ENCODE measurements at regions not wholly inside any gene's neighbourhood (a gene's known extent, or its start where the extent isn't known, plus 50 kb on each side); places are given as distances from the start of the nearest gene placed in this dataset.
"Not testable (repeated sequence)": the region's sequence is repeated elsewhere in the genome, so short reads cannot be mapped to it uniquely, and the experiment has no call there.

- no peaks in the 10 kb centered on the region for H3K79me2 ChIP-seq (ENCODE audit: control insufficient read depth, insufficient read depth, low read length, unreplicated experiment)
- H2AFZ ChIP-seq (ENCODE audit: low read length, unreplicated experiment) = peak overlapping the region; percentile 95
- H3K4me3 ChIP-seq (ENCODE audit: low read depth, low read length) = peak overlapping the region; percentile 77
- no peaks in the 10 kb centered on the region for H3K36me3 ChIP-seq (ENCODE audit: insufficient read depth, low read length)
- peak overlapping the region; percentile 32; the same call in 1 of the 2 replicates for H3K27ac ChIP-seq (ENCODE audit: low read depth, low read length)
- no peaks in the 10 kb centered on the region for H3K27me3 ChIP-seq (ENCODE audit: insufficient read depth, low read length)
- H3K4me1 ChIP-seq (ENCODE audit: control insufficient read depth, insufficient read depth, low read length, unreplicated experiment) = peaks cover 6% of the 10 kb centered on the region
Observed at GRCh38 chr4:112817933-112818593, 181.1 kb downstream of the LARP7 start.

GRCh38 chr4:112818594-112818965, 181.6 kb downstream of the LARP7 start:
- no peaks in the 10 kb centered on the region for H3K27me3 ChIP-seq (ENCODE audit: insufficient read depth, low read length)
- H3K4me1 ChIP-seq (ENCODE audit: control insufficient read depth, insufficient read depth, low read length, unreplicated experiment) = peaks cover 6% of the 10 kb centered on the region
- peak overlapping the region; percentile 77 for H3K4me3 ChIP-seq (ENCODE audit: low read depth, low read length)
- no peaks in the 10 kb centered on the region for H3K79me2 ChIP-seq (ENCODE audit: control insufficient read depth, insufficient read depth, low read length, unreplicated experiment)
- peak overlapping the region; percentile 95 for H2AFZ ChIP-seq (ENCODE audit: low read length, unreplicated experiment)
- no peaks in the 10 kb centered on the region for H3K36me3 ChIP-seq (ENCODE audit: insufficient read depth, low read length)
- peak overlapping the region; percentile 32; the same call in 1 of the 2 replicates for H3K27ac ChIP-seq (ENCODE audit: low read depth, low read length)

GRCh38 chr4:112819729-112820128, 182.8 kb downstream of the LARP7 start:
- Histone ChIP-seq H3K27me3 (ENCODE audit: insufficient read depth, low read length) (no peaks in the 10 kb centered on the region), H2AFZ (ENCODE audit: low read length, unreplicated experiment) (no peak overlapping the region), H3K4me1 (ENCODE audit: control insufficient read depth, insufficient read depth, low read length, unreplicated experiment) (peaks cover 6% of the 10 kb centered on the region), H3K36me3 (ENCODE audit: insufficient read depth, low read length) (no peaks in the 10 kb centered on the region), H3K79me2 (ENCODE audit: control insufficient read depth, insufficient read depth, low read length, unreplicated experiment) (no peaks in the 10 kb centered on the region), H3K4me3 (ENCODE audit: low read depth, low read length) (no peak overlapping the region), H3K27ac (ENCODE audit: low read depth, low read length) (no peak overlapping the region)

- Histone ChIP-seq H3K4me1 (ENCODE audit: control insufficient read depth, insufficient read depth, low read length, unreplicated experiment) (peaks cover 6% of the 10 kb centered on the region), H2AFZ (ENCODE audit: low read length, unreplicated experiment) (no peak overlapping the region), H3K27ac (ENCODE audit: low read depth, low read length) (no peak overlapping the region), H3K36me3 (ENCODE audit: insufficient read depth, low read length) (no peaks in the 10 kb centered on the region), H3K4me3 (ENCODE audit: low read depth, low read length) (no peak overlapping the region), H3K27me3 (ENCODE audit: insufficient read depth, low read length) (no peaks in the 10 kb centered on the region), H3K79me2 (ENCODE audit: control insufficient read depth, insufficient read depth, low read length, unreplicated experiment) (no peaks in the 10 kb centered on the region)
Observed at GRCh38 chr4:112823156-112823555, 186.2 kb downstream of the LARP7 start.

GRCh38 chr4:112823606-112824005, 186.7 kb downstream of the LARP7 start:
- Histone ChIP-seq H3K27me3 (ENCODE audit: insufficient read depth, low read length) (no peaks in the 10 kb centered on the region), H3K4me1 (ENCODE audit: control insufficient read depth, insufficient read depth, low read length, unreplicated experiment) (peaks cover 6% of the 10 kb centered on the region), H2AFZ (ENCODE audit: low read length, unreplicated experiment) (no peak overlapping the region), H3K79me2 (ENCODE audit: control insufficient read depth, insufficient read depth, low read length, unreplicated experiment) (no peaks in the 10 kb centered on the region), H3K36me3 (ENCODE audit: insufficient read depth, low read length) (no peaks in the 10 kb centered on the region), H3K4me3 (ENCODE audit: low read depth, low read length) (no peak overlapping the region), H3K27ac (ENCODE audit: low read depth, low read length) (no peak overlapping the region)

GRCh38 chr4:112830753-112831386, 193.9 kb downstream of the LARP7 start:
- H3K27ac ChIP-seq (ENCODE audit: low read depth, low read length) = no peak overlapping the region
- no peak overlapping the region for H2AFZ ChIP-seq (ENCODE audit: low read length, unreplicated experiment)
- no peaks in the 10 kb centered on the region for H3K36me3 ChIP-seq (ENCODE audit: insufficient read depth, low read length)
- no peak overlapping the region for H3K4me3 ChIP-seq (ENCODE audit: low read depth, low read length)
- no peaks in the 10 kb centered on the region for H3K27me3 ChIP-seq (ENCODE audit: insufficient read depth, low read length)
- H3K79me2 ChIP-seq (ENCODE audit: control insufficient read depth, insufficient read depth, low read length, unreplicated experiment) = no peaks in the 10 kb centered on the region
- H3K4me1 ChIP-seq (ENCODE audit: control insufficient read depth, insufficient read depth, low read length, unreplicated experiment) = no peaks in the 10 kb centered on the region

- Histone ChIP-seq H3K4me1 (ENCODE audit: control insufficient read depth, insufficient read depth, low read length, unreplicated experiment) (no peaks in the 10 kb centered on the region), H2AFZ (ENCODE audit: low read length, unreplicated experiment) (no peak overlapping the region), H3K27me3 (ENCODE audit: insufficient read depth, low read length) (no peaks in the 10 kb centered on the region), H3K79me2 (ENCODE audit: control insufficient read depth, insufficient read depth, low read length, unreplicated experiment) (no peaks in the 10 kb centered on the region), H3K27ac (ENCODE audit: low read depth, low read length) (no peak overlapping the region), H3K4me3 (ENCODE audit: low read depth, low read length) (no peak overlapping the region), H3K36me3 (ENCODE audit: insufficient read depth, low read length) (no peaks in the 10 kb centered on the region)
Observed at GRCh38 chr4:112832493-112832892, 195.6 kb downstream of the LARP7 start.

- Histone ChIP-seq H3K4me1 (ENCODE audit: control insufficient read depth, insufficient read depth, low read length, unreplicated experiment) (no peaks in the 10 kb centered on the region), H2AFZ (ENCODE audit: low read length, unreplicated experiment) (no peak overlapping the region), H3K27ac (ENCODE audit: low read depth, low read length) (no peak overlapping the region), H3K79me2 (ENCODE audit: control insufficient read depth, insufficient read depth, low read length, unreplicated experiment) (no peaks in the 10 kb centered on the region), H3K27me3 (ENCODE audit: insufficient read depth, low read length) (no peaks in the 10 kb centered on the region), H3K4me3 (ENCODE audit: low read depth, low read length) (no peak overlapping the region), H3K36me3 (ENCODE audit: insufficient read depth, low read length) (no peaks in the 10 kb centered on the region)
Observed at GRCh38 chr4:112836895-112837294, 200.0 kb downstream of the LARP7 start.

GRCh38 chr4:112838015-112838414, 201.1 kb downstream of the LARP7 start:
- H3K4me3 ChIP-seq (ENCODE audit: low read depth, low read length); H3K27me3 ChIP-seq (ENCODE audit: insufficient read depth, low read length); H2AFZ ChIP-seq (ENCODE audit: low read length, unreplicated experiment); H3K4me1 ChIP-seq (ENCODE audit: control insufficient read depth, insufficient read depth, low read length, unreplicated experiment); H3K79me2 ChIP-seq (ENCODE audit: control insufficient read depth, insufficient read depth, low read length, unreplicated experiment); H3K36me3 ChIP-seq (ENCODE audit: insufficient read depth, low read length); H3K27ac ChIP-seq (ENCODE audit: low read depth, low read length): not testable (repeated sequence)

- H2AFZ ChIP-seq (ENCODE audit: low read length, unreplicated experiment) = no peak overlapping the region
- H3K79me2 ChIP-seq (ENCODE audit: control insufficient read depth, insufficient read depth, low read length, unreplicated experiment) = no peaks in the 10 kb centered on the region
- no peaks in the 10 kb centered on the region for H3K4me1 ChIP-seq (ENCODE audit: control insufficient read depth, insufficient read depth, low read length, unreplicated experiment)
- H3K36me3 ChIP-seq (ENCODE audit: insufficient read depth, low read length) = no peaks in the 10 kb centered on the region
- H3K27ac ChIP-seq (ENCODE audit: low read depth, low read length) = no peak overlapping the region
- H3K4me3 ChIP-seq (ENCODE audit: low read depth, low read length) = no peak overlapping the region
- no peaks in the 10 kb centered on the region for H3K27me3 ChIP-seq (ENCODE audit: insufficient read depth, low read length)
Observed at GRCh38 chr4:112840061-112840460, 203.1 kb downstream of the LARP7 start.

- Histone ChIP-seq H3K79me2 (ENCODE audit: control insufficient read depth, insufficient read depth, low read length, unreplicated experiment) (no peaks in the 10 kb centered on the region), H2AFZ (ENCODE audit: low read length, unreplicated experiment) (no peak overlapping the region), H3K4me3 (ENCODE audit: low read depth, low read length) (no peak overlapping the region), H3K27ac (ENCODE audit: low read depth, low read length) (no peak overlapping the region), H3K36me3 (ENCODE audit: insufficient read depth, low read length) (no peaks in the 10 kb centered on the region), H3K4me1 (ENCODE audit: control insufficient read depth, insufficient read depth, low read length, unreplicated experiment) (no peaks in the 10 kb centered on the region), H3K27me3 (ENCODE audit: insufficient read depth, low read length) (no peaks in the 10 kb centered on the region)
Observed at GRCh38 chr4:112840619-112841018, 203.7 kb downstream of the LARP7 start.

Measured in ACC112 (cell line).